OCI-LY7 (cell line): ENCODE measurements at regions not wholly inside any gene's neighbourhood (a gene's known extent, or its start where the extent isn't known, plus 50 kb on each side); places are given as distances from the start of the nearest gene placed in this dataset.

Experiments used
- BruUV-seq: library from RNA; stranded (reverse); fragments of 400-500 nt; replicated peaks from 2 replicates; lab custom pipeline; 2021; lab: Mats Ljungman, UMichigan
- CTCF ChIA-PET: fragments of 300-600 bp; sonication (Branson Sonifier 250); formaldehyde crosslinking; loops from one replicate; lab custom pipeline; 2022; ENCODE audit warnings: antibody characterized with exemption; ENCODE audit not compliant: unreplicated experiment; lab: Charles Lee
- POLR2A ChIA-PET: fragments of 300-600 bp; sonication (Branson Sonifier 250); formaldehyde crosslinking; loops from one replicate; lab custom pipeline; 2022; ENCODE audit warnings: antibody characterized with exemption; lab: Charles Lee
- DNase-seq: peaks from one replicate; pipeline ENCODE4 v3.0.0-alpha.2; 2015; ENCODE audit warnings: low spot score
- H2AFZ ChIP-seq: fragments of 200-600 bp; sonication (generic), shearing (Covaris generic); 2 replicates; pipeline ENCODE4 v1.6.1; 2014; ENCODE audit warnings: mild to moderate bottlenecking, antibody characterized with exemption, low read length, moderate library complexity
- H3K27ac ChIP-seq: fragments of 200-600 bp; sonication (generic); 2 replicates; pipeline ENCODE4 v1.5.1; 2014; ENCODE audit warnings: mixed run types, low read depth, mild to moderate bottlenecking, moderate library complexity, low read length, inconsistent platforms; ENCODE audit not compliant: poor library complexity, severe bottlenecking
- H3K36me3 ChIP-seq: fragments of 200-600 bp; sonication (generic); 2 replicates; pipeline ENCODE4 v1.6.1; 2014; ENCODE audit warnings: mild to moderate bottlenecking, antibody characterized with exemption, low read length, moderate library complexity, mixed read lengths; ENCODE audit not compliant: insufficient read depth
- H3K4me1 ChIP-seq: fragments of 200-600 bp; sonication (generic); 2 replicates; pipeline ENCODE4 v1.5.1; 2014; ENCODE audit warnings: mild to moderate bottlenecking, low read length; ENCODE audit not compliant: insufficient read depth, poor library complexity, severe bottlenecking
- H3K4me2 ChIP-seq: fragments of 200-600 bp; sonication (generic); 2 replicates; pipeline ENCODE4 v1.6.1; 2014; ENCODE audit warnings: mild to moderate bottlenecking, low read length
- H3K4me3 ChIP-seq: fragments of 200-600 bp; sonication (generic); 2 replicates; pipeline ENCODE4 v1.5.1; 2014; ENCODE audit warnings: mild to moderate bottlenecking, low read depth, low read length; ENCODE audit not compliant: poor library complexity, severe bottlenecking
- H3K79me2 ChIP-seq: fragments of 200-600 bp; sonication (generic); 2 replicates; pipeline ENCODE4 v1.6.1; 2016; ENCODE audit warnings: low read depth, mild to moderate bottlenecking, low read length, moderate library complexity, mixed read lengths; ENCODE audit not compliant: insufficient read depth
- H3K9me2 ChIP-seq: fragments of 200-600 bp; sonication (generic); 2 replicates; pipeline ENCODE4 v1.6.1; 2016; ENCODE audit warnings: mild to moderate bottlenecking, low read length, mixed read lengths; ENCODE audit not compliant: insufficient read depth
- H3K9me3 ChIP-seq: fragments of 200-600 bp; sonication (generic); 2 replicates; pipeline ENCODE4 v1.6.1; 2014; ENCODE audit warnings: mild to moderate bottlenecking, mixed run types, low read length, mixed read lengths
- H4K20me1 ChIP-seq: fragments of 200-600 bp; sonication (generic); 2 replicates; pipeline ENCODE4 v1.6.1; 2014; ENCODE audit warnings: mild to moderate bottlenecking, antibody characterized with exemption, low read length, moderate library complexity, mixed read lengths; ENCODE audit not compliant: insufficient read depth
- CTCF ChIP-seq: fragments of 200-600 bp; sonication (generic); conservative IDR thresholded peaks from 2 replicates; pipeline ENCODE4 v1.5.1; 2014; ENCODE audit warnings: mild to moderate bottlenecking, antibody characterized with exemption, low read length, moderate library complexity, mixed read lengths
- EZH2phosphoT487 ChIP-seq: fragments of 200-600 bp; sonication (generic); IDR thresholded peaks from 2 replicates; pipeline ENCODE4 v1.6.1; 2018; ENCODE audit warnings: low read depth, borderline replicate concordance, mild to moderate bottlenecking, mixed run types, antibody characterized with exemption, low read length, moderate library complexity, mixed read lengths
- intact Hi-C: fragments of 100-400 bp; cut with micrococcal nuclease; formaldehyde crosslinking; loops from one replicate; pipeline ENCODE4 v1.10.0; 2022; ENCODE audit not compliant: unreplicated experiment

DNA sequence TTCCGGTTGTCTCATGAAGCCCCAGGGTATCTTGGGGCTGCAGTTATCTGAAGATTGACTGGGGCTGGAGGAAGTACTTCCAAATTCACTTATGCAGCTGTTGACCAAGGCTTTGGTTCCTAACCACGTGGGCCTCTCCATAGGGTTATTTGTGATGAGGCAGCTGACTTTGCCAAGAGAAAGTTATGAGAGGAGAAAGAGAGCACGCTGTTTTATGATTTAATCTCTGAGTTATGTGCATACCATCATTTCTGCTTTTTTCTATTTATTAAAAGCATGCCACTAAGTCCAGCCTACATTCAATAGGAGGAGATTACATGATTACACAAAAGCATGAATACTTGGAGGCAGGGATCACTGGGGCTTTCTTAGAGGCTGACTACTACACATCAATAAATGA lies 215.5 kb downstream of the NHLRC3 start:
- intact Hi-C loops, result no loop called here
- Histone ChIP-seq H2AFZ (no peak overlapping the region), H3K79me2 (no peaks in the 10 kb centered on the region), H3K4me2 (no peak overlapping the region), H3K27ac (no peak overlapping the region), H3K9me2 (no peaks in the 10 kb centered on the region), H3K36me3 (no peaks in the 10 kb centered on the region), H3K4me1 (no peaks in the 10 kb centered on the region), H3K4me3 (no peak overlapping the region), H4K20me1 (no peaks in the 10 kb centered on the region), H3K9me3 (no peaks in the 10 kb centered on the region)
- POLR2A ChIA-PET, result interaction anchor here (0.5 kb wide), 1 partner anchor 179 kb away, joined by 4 read pairs; no protein-coding TSS in a partner anchor
- CTCF ChIA-PET, result no interaction called here
- TF ChIP-seq EZH2phosphoT487 (no peak), CTCF (no peak)
- DNase-seq, result no peak
- BruUV-seq, result no TSS peak

DNA sequence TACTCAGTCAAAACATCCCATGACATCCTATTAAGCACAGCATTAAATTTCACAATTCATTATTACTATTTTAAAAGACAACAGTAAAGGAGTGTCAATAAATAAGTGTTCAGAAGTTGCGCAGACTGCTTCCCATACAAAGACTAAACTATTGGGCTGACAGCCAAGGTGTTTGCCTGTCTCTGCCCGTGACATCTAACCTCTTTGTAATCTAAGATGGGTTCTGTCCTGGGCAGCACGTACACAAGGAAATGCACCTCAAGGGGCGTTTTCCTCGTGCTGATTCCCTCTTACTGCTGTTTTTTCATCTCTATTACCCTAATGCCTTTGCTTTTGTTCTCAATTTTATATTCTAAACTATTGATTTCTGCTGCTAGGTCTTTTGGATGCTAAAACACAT lies 216.3 kb downstream of the NHLRC3 start:
- H3K4me3 ChIP-seq, result no peak overlapping the region
- no peaks in the 10 kb centered on the region for H3K9me3 ChIP-seq
- no peaks in the 10 kb centered on the region for H3K79me2 ChIP-seq
- no peaks in the 10 kb centered on the region for H3K4me1 ChIP-seq
- intact Hi-C loops, result no loop called here
- no peak for DNase-seq
- no TSS peak for BruUV-seq
- no peak overlapping the region for H2AFZ ChIP-seq
- TF ChIP-seq CTCF (no peak), EZH2phosphoT487 (no peak)
- H3K4me2 ChIP-seq, result no peak overlapping the region
- POLR2A ChIA-PET, result no interaction called here
- H3K36me3 ChIP-seq, result no peaks in the 10 kb centered on the region
- CTCF ChIA-PET, result no interaction called here
- H4K20me1 ChIP-seq, result no peaks in the 10 kb centered on the region
- no peak overlapping the region for H3K27ac ChIP-seq
- H3K9me2 ChIP-seq, result no peaks in the 10 kb centered on the region

DNA sequence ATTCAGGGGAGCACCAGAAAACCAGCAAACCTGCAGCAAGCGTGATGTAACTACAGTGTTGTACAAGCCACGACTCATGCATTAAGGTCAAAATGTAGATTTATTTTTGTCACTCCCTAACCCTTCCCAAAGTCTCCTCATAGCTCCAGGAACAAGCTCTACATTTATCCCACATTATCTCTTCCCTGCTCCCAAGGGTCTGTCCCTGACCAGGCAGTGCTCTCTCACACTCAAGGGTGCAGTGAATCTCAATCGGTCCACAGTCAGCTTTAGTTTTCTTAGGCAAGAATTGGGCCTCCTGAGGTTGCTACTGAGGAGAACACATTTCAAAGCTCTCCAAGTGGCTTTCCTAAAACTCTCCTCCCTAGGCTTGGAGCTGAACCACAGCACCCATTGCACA lies 219.4 kb downstream of the NHLRC3 start:
- TF ChIP-seq EZH2phosphoT487 (no peak), CTCF (no peak)
- intact Hi-C loops, result no loop called here
- BruUV-seq, result no TSS peak
- no peak overlapping the region for H3K4me3 ChIP-seq
- no peaks in the 10 kb centered on the region for H3K36me3 ChIP-seq
- no peaks in the 10 kb centered on the region for H3K9me2 ChIP-seq
- DNase-seq, result no peak
- no peaks in the 10 kb centered on the region for H4K20me1 ChIP-seq
- no peak overlapping the region for H3K4me2 ChIP-seq
- POLR2A ChIA-PET, result interaction anchor here (1.1 kb wide), 1 partner anchor 12 kb away, joined by 6 read pairs; no protein-coding TSS in a partner anchor
- H3K9me3 ChIP-seq, result no peaks in the 10 kb centered on the region
- no peak overlapping the region for H3K27ac ChIP-seq
- CTCF ChIA-PET, result no interaction called here
- no peak overlapping the region for H2AFZ ChIP-seq
- H3K4me1 ChIP-seq, result no peaks in the 10 kb centered on the region
- H3K79me2 ChIP-seq, result no peaks in the 10 kb centered on the region
